ENCODE measurements at regions not wholly inside any gene's neighbourhood (a gene's known extent, or its start where the extent isn't known, plus 50 kb on each side); places are given as distances from the start of the nearest gene placed in this dataset.

DNA sequence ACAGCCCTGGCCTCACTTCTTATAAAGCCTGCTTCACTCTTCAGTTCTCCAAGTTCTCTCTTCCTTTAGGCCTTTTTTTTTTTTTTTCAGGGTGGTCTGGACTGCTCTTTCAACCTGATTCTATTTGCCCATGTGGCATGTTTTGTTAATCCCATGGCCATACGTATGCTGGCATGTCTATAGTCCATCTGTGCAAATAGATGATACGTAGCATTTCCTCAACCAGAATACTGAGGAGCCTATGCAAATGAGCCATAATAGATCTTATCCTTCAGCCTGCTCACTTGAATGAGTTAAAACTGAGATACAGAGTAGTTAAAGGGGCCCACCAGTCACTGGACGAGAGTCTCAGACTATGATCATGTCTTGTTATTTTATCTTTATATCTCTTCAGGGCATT, 265.2 kb upstream of the CXCR4 start:
- H3K4me3 ChIP-seq, result no peak overlapping the region
- intact Hi-C loops (cut with micrococcal nuclease; ENCODE audit: unreplicated experiment) (loop anchor here (2.0 kb wide), 2 partner anchors 398 to 562 kb away; partner anchors contain the start of gene DARS1), in situ Hi-C loops (cut with MboI) (loop anchor here (5.0 to 25.0 kb wide), 3 partner anchors 251 to 1396 kb away; no protein-coding TSS in a partner anchor)
- H3K9me3 ChIP-seq (replicated peaks; ENCODE audit: control insufficient read depth, insufficient read depth, low read length), result no peaks in the 10 kb centered on the region
- ChIA-PET RAD21 (ENCODE audit: unreplicated experiment) (interaction anchor here (0.8 to 11.9 kb wide), 30 partner anchors 11 to 1331 kb away, joined by 3 to 254 read pairs (median 8); partner anchors contain the start of genes DARS1 and RAB3GAP1), SMC1A (ENCODE audit: uncharacterized antibody, unreplicated experiment) (interaction anchor here (0.7 to 13.2 kb wide), 32 partner anchors 7 to 673 kb away, joined by 3 to 348 read pairs (median 8); partner anchors contain the start of gene MCM6), CTCF (interaction anchor here (0.6 to 13.1 kb wide), 27 partner anchors 11 to 1377 kb away, joined by 3 to 378 read pairs (median 10); no protein-coding TSS in a partner anchor), POLR2A (interaction anchor here (0.6 to 0.9 kb wide), 4 partner anchors 24 to 502 kb away, joined by 3 to 6 read pairs (median 4); no protein-coding TSS in a partner anchor)
- no TSS peak for BruUV-seq (replicated peaks)
- ATAC-seq (0 out of 3 replicates have a peak, but pooled peaks have one; percentile 2), DNase-seq (ENCODE audit: low read depth, low spot score) (no peak), FAIRE-seq (no peak)
- peaks cover 21% of the 10 kb centered on the region for H3K4me1 ChIP-seq (ENCODE audit: control insufficient read depth, insufficient read depth, low read length)
- peak overlapping the region; percentile 26; the same call in 1 of the 2 replicates for H3K27ac ChIP-seq (ENCODE audit: control insufficient read depth, insufficient read depth)
- H3K4me2 ChIP-seq (ENCODE audit: control insufficient read depth, insufficient read depth), result no peak overlapping the region
- WGBS (ENCODE audit: insufficient coverage, insufficient replicate concordance, low lambda C conversion rate, missing lambda C conversion rate), result 44% methylated on average over 3 of the region's 3 CpGs
- H2AFZ ChIP-seq (ENCODE audit: control insufficient read depth, low read depth, low read length), result no peak overlapping the region
- H3K9ac ChIP-seq (ENCODE audit: control insufficient read depth, insufficient read depth, low read length), result peak overlapping the region; percentile 12; the same call in 1 of the 2 replicates
- no peaks in the 10 kb centered on the region for H4K20me1 ChIP-seq (ENCODE audit: control insufficient read depth, insufficient read depth)
- H3K79me2 ChIP-seq (ENCODE audit: control insufficient read depth, insufficient read depth, low read length), result no peaks in the 10 kb centered on the region
- H3K27me3 ChIP-seq (replicated peaks in 1 of 2; ENCODE audit: control insufficient read depth in 2 of 2, insufficient read depth in 2 of 2, low read length in 1 of 2), result no peaks in the 10 kb centered on the region
- H3K36me3 ChIP-seq (ENCODE audit: control insufficient read depth in 2 of 2, insufficient read depth in 2 of 2, low read length in 1 of 2), result no peaks in the 10 kb centered on the region
- no peak for TF ChIP-seq TARDBP (IDR thresholded peaks at IDR 0.05; ENCODE audit: borderline replicate concordance)
- no peak for TF ChIP-seq TBL1XR1 (IDR thresholded peaks at IDR 0.05; ENCODE audit: low read depth, low read length)
- TF ChIP-seq POU2F2 (IDR thresholded peaks at IDR 0.05; ENCODE audit: borderline replicate concordance, low read depth, low read length), result no peak
- TF ChIP-seq, protein P1, sequence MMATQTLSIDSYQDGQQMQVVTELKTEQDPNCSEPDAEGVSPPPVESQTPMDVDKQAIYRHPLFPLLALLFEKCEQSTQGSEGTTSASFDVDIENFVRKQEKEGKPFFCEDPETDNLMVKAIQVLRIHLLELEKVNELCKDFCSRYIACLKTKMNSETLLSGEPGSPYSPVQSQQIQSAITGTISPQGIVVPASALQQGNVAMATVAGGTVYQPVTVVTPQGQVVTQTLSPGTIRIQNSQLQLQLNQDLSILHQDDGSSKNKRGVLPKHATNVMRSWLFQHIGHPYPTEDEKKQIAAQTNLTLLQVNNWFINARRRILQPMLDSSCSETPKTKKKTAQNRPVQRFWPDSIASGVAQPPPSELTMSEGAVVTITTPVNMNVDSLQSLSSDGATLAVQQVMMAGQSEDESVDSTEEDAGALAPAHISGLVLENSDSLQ (IDR thresholded peaks at IDR 0.05), result no peak
- TF ChIP-seq MXI1 (IDR thresholded peaks at IDR 0.05; ENCODE audit: low read depth, low read length), result no peak
- no peak for TF ChIP-seq JUND (IDR thresholded peaks at IDR 0.05; ENCODE audit: low read depth, low read length)
- no peak for TF ChIP-seq NFYB (IDR thresholded peaks at IDR 0.05; ENCODE audit: insufficient read depth, low read depth, low read length)
- no peak for TF ChIP-seq CHD1 (IDR thresholded peaks at IDR 0.05; ENCODE audit: low read depth, low read length)
- TF ChIP-seq MYC (IDR thresholded peaks at IDR 0.05; ENCODE audit: insufficient read depth, insufficient read length, insufficient replicate concordance, low read length, severe bottlenecking), result no peak
- no peak for TF ChIP-seq SREBF2 (IDR thresholded peaks at IDR 0.05; ENCODE audit: low read length)
- TF ChIP-seq IRF4 (IDR thresholded peaks at IDR 0.05; ENCODE audit: low read depth, low read length), result no peak
- TF ChIP-seq NR2F1 (conservative IDR thresholded peaks at IDR 0.05), result no peak
- TF ChIP-seq, protein P2, sequence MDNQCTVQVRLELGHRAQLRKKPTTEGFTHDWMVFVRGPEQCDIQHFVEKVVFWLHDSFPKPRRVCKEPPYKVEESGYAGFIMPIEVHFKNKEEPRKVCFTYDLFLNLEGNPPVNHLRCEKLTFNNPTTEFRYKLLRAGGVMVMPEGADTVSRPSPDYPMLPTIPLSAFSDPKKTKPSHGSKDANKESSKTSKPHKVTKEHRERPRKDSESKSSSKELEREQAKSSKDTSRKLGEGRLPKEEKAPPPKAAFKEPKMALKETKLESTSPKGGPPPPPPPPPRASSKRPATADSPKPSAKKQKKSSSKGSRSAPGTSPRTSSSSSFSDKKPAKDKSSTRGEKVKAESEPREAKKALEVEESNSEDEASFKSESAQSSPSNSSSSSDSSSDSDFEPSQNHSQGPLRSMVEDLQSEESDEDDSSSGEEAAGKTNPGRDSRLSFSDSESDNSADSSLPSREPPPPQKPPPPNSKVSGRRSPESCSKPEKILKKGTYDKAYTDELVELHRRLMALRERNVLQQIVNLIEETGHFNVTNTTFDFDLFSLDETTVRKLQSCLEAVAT (IDR thresholded peaks at IDR 0.05), result no peak
- no peak for TF ChIP-seq EED (IDR thresholded peaks at IDR 0.05; ENCODE audit: low read depth)
- no peak for TF ChIP-seq ZNF217 (IDR thresholded peaks at IDR 0.05)
- no peak for TF ChIP-seq RFX5 (IDR thresholded peaks at IDR 0.05; ENCODE audit: low read depth, low read length)
- TF ChIP-seq, protein P3, sequence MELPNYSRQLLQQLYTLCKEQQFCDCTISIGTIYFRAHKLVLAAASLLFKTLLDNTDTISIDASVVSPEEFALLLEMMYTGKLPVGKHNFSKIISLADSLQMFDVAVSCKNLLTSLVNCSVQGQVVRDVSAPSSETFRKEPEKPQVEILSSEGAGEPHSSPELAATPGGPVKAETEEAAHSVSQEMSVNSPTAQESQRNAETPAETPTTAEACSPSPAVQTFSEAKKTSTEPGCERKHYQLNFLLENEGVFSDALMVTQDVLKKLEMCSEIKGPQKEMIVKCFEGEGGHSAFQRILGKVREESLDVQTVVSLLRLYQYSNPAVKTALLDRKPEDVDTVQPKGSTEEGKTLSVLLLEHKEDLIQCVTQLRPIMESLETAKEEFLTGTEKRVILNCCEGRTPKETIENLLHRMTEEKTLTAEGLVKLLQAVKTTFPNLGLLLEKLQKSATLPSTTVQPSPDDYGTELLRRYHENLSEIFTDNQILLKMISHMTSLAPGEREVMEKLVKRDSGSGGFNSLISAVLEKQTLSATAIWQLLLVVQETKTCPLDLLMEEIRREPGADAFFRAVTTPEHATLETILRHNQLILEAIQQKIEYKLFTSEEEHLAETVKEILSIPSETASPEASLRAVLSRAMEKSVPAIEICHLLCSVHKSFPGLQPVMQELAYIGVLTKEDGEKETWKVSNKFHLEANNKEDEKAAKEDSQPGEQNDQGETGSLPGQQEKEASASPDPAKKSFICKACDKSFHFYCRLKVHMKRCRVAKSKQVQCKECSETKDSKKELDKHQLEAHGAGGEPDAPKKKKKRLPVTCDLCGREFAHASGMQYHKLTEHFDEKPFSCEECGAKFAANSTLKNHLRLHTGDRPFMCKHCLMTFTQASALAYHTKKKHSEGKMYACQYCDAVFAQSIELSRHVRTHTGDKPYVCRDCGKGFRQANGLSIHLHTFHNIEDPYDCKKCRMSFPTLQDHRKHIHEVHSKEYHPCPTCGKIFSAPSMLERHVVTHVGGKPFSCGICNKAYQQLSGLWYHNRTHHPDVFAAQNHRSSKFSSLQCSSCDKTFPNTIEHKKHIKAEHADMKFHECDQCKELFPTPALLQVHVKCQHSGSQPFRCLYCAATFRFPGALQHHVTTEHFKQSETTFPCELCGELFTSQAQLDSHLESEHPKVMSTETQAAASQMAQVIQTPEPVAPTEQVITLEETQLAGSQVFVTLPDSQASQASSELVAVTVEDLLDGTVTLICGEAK (IDR thresholded peaks at IDR 0.05; ENCODE audit: borderline replicate concordance), result no peak

All from GM12878 (cell line).